Vagina (tissue), 2 donors: ENCODE measurements at regions not wholly inside any gene's neighbourhood (a gene's known extent, or its start where the extent isn't known, plus 50 kb on each side); places are given as distances from the start of the nearest gene placed in this dataset.

Experiments
- CTCF ChIP-seq, 3 experiments: fragments of 450-650 bp in 2 of 3; fragments of 200-600 bp in 1 of 3; sonication (generic) in 1 of 3; IDR thresholded peaks; one replicate each; pipeline ENCODE4 v1.5.1; 2017 to 2019; ENCODE audit warnings: antibody characterized with exemption in 3 of 3, mild to moderate bottlenecking in 2 of 3, moderate library complexity in 2 of 3
- POLR2A ChIP-seq, 2 donors: fragments of 450-650 bp; IDR thresholded peaks; one replicate each; pipeline ENCODE4 v1.6.1; 2017; ENCODE audit warnings: antibody characterized with exemption in 2 of 2, mild to moderate bottlenecking in 2 of 2, moderate library complexity in 2 of 2
- POLR2AphosphoS5 ChIP-seq, 2 donors: sonication (generic); formaldehyde crosslinking; IDR thresholded peaks; one replicate each; pipeline ENCODE4 v1.9.0; 2017; ENCODE audit warnings: antibody characterized with exemption in 2 of 2, mild to moderate bottlenecking in 2 of 2, low read depth in 1 of 2; ENCODE audit not compliant: insufficient read depth in 1 of 2

- TF ChIP-seq CTCF (IDR thresholded peaks at IDR 0.05): no peak
- TF ChIP-seq POLR2A (IDR thresholded peaks at IDR 0.05): no peak
- TF ChIP-seq POLR2AphosphoS5 (IDR thresholded peaks at IDR 0.05; ENCODE audit: insufficient read depth in 1 of 2, low read depth in 1 of 2): no peak
Observed at GRCh38 chr15:60079210-60079609, 75.1 kb downstream of the FOXB1 start.
